Erythroblast (primary cell): ENCODE measurements at regions not wholly inside any gene's neighbourhood (a gene's known extent, or its start where the extent isn't known, plus 50 kb on each side); places are given as distances from the start of the nearest gene placed in this dataset.

Experiments used
- GATA1 ChIP-seq: IDR thresholded peaks from 2 replicates; pipeline ENCODE4 v1.6.1; 2011; ENCODE audit warnings: low read depth, mild to moderate bottlenecking, control low read depth, low read length, moderate library complexity
- POLR2A ChIP-seq: IDR thresholded peaks from 2 replicates; pipeline ENCODE4 v1.6.1; 2011; ENCODE audit warnings: mild to moderate bottlenecking, low read length

- no peak for TF ChIP-seq POLR2A
- TF ChIP-seq GATA1: no peak
Measured at GRCh38 chr5:78706381-78706780, 57.8 kb upstream of the LHFPL2 start.
